ENCODE measurements at regions not wholly inside any gene's neighbourhood (a gene's known extent, or its start where the extent isn't known, plus 50 kb on each side); places are given as distances from the start of the nearest gene placed in this dataset.

- Histone ChIP-seq H3K4me3 (ENCODE audit: low read depth, low read length) (no peak overlapping the region), H3K36me3 (ENCODE audit: control insufficient read depth, insufficient read depth, low read length) (no peaks in the 10 kb centered on the region), H3K9me3 (no peaks in the 10 kb centered on the region), H3K4me1 (peaks cover 32% of the 10 kb centered on the region), H3K27me3 (replicated peaks; ENCODE audit: control insufficient read depth, insufficient read depth, low read length) (no peaks in the 10 kb centered on the region)
- no peaks in the 10 kb centered on the region for H3K36me3 Mint-ChIP-seq (ENCODE audit: insufficient read depth, unreplicated experiment)
- peaks cover 21% of the 10 kb centered on the region for H3K4me1 Mint-ChIP-seq (ENCODE audit: low read depth, unreplicated experiment)
- H3K27ac Mint-ChIP-seq (ENCODE audit: unreplicated experiment): peak overlapping the region; percentile 5
- no peak overlapping the region for H3K4me3 Mint-ChIP-seq (ENCODE audit: unreplicated experiment)
- POLR2A ChIA-PET: no interaction called here
- no peaks in the 10 kb centered on the region for H3K9me3 Mint-ChIP-seq (ENCODE audit: unreplicated experiment)
- intact Hi-C loops (cut with micrococcal nuclease; ENCODE audit: unreplicated experiment): no loop called here
- peak in 1 of 2 experiments; percentile 10 for DNase-seq
- no peaks in the 10 kb centered on the region for H3K27me3 Mint-ChIP-seq (ENCODE audit: insufficient read depth, unreplicated experiment)
- no TSS peak for BruUV-seq (replicated peaks)
- TF ChIP-seq CTCF (IDR thresholded peaks at IDR 0.05; ENCODE audit: insufficient read depth in 1 of 2, low read depth in 1 of 2, low read length in 1 of 2, severe bottlenecking in 1 of 2, unreplicated experiment in 1 of 2): no peak
- CTCF ChIA-PET: no interaction called here
Measured at GRCh38 chr2:38440655-38441054, 63.6 kb upstream of the ATL2 start.

GRCh38 chr2:38439863-38440262 is 62.8 kb upstream of the ATL2 start:
- intact Hi-C loops (cut with micrococcal nuclease; ENCODE audit: unreplicated experiment): no loop called here
- peaks cover 21% of the 10 kb centered on the region for H3K4me1 Mint-ChIP-seq (ENCODE audit: low read depth, unreplicated experiment)
- CTCF ChIA-PET: no interaction called here

GRCh38 chr2:38438883-38439612 is 62.0 kb upstream of the ATL2 start:
- intact Hi-C loops (cut with micrococcal nuclease; ENCODE audit: unreplicated experiment): no loop called here
- POLR2A ChIA-PET: no interaction called here
- Mint-ChIP-seq H3K27me3 (ENCODE audit: insufficient read depth, unreplicated experiment) (no peaks in the 10 kb centered on the region), H3K9me3 (ENCODE audit: unreplicated experiment) (no peaks in the 10 kb centered on the region), H3K4me3 (ENCODE audit: unreplicated experiment) (no peak overlapping the region), H3K4me1 (ENCODE audit: low read depth, unreplicated experiment) (peaks cover 21% of the 10 kb centered on the region), H3K27ac (ENCODE audit: unreplicated experiment) (peak overlapping the region; percentile 1), H3K36me3 (ENCODE audit: insufficient read depth, unreplicated experiment) (no peaks in the 10 kb centered on the region)
- no peak for TF ChIP-seq CTCF (IDR thresholded peaks at IDR 0.05; ENCODE audit: insufficient read depth in 1 of 2, low read depth in 1 of 2, low read length in 1 of 2, severe bottlenecking in 1 of 2, unreplicated experiment in 1 of 2)
- Histone ChIP-seq H3K4me3 (ENCODE audit: low read depth, low read length) (no peak overlapping the region), H3K36me3 (ENCODE audit: control insufficient read depth, insufficient read depth, low read length) (no peaks in the 10 kb centered on the region), H3K4me1 (peaks cover 32% of the 10 kb centered on the region), H3K27me3 (replicated peaks; ENCODE audit: control insufficient read depth, insufficient read depth, low read length) (no peaks in the 10 kb centered on the region), H3K9me3 (no peaks in the 10 kb centered on the region)
- BruUV-seq (replicated peaks): no TSS peak
- DNase-seq: peak in 1 of 2 experiments; percentile 12
- CTCF ChIA-PET: no interaction called here

More at GRCh38 chr2:38439863-38440262, 62.8 kb upstream of the ATL2 start:
- no peaks in the 10 kb centered on the region for H3K36me3 Mint-ChIP-seq (ENCODE audit: insufficient read depth, unreplicated experiment)
- no TSS peak for BruUV-seq (replicated peaks)
- Histone ChIP-seq H3K36me3 (ENCODE audit: control insufficient read depth, insufficient read depth, low read length) (no peaks in the 10 kb centered on the region), H3K9me3 (no peaks in the 10 kb centered on the region), H3K4me3 (ENCODE audit: low read depth, low read length) (no peak overlapping the region), H3K27me3 (replicated peaks; ENCODE audit: control insufficient read depth, insufficient read depth, low read length) (no peaks in the 10 kb centered on the region), H3K4me1 (peaks cover 32% of the 10 kb centered on the region)
- H3K27ac Mint-ChIP-seq (ENCODE audit: unreplicated experiment): no peak overlapping the region
- no peak for DNase-seq
- no peak for TF ChIP-seq CTCF (IDR thresholded peaks at IDR 0.05; ENCODE audit: insufficient read depth in 1 of 2, low read depth in 1 of 2, low read length in 1 of 2, severe bottlenecking in 1 of 2, unreplicated experiment in 1 of 2)
- H3K9me3 Mint-ChIP-seq (ENCODE audit: unreplicated experiment): no peaks in the 10 kb centered on the region
- no peaks in the 10 kb centered on the region for H3K27me3 Mint-ChIP-seq (ENCODE audit: insufficient read depth, unreplicated experiment)
- POLR2A ChIA-PET: no interaction called here
- H3K4me3 Mint-ChIP-seq (ENCODE audit: unreplicated experiment): no peak overlapping the region

All from Caco-2 (cell line).